ENCODE measurements at regions not wholly inside any gene's neighbourhood (a gene's known extent, or its start where the extent isn't known, plus 50 kb on each side); places are given as distances from the start of the nearest gene placed in this dataset.

GRCh38 chr15:62588938-62589670, 424.0 kb upstream of the C2CD4B start:
- no peak for DNase-seq

- no peak for DNase-seq
Observed at GRCh38 chr15:62591842-62592838, 427.1 kb upstream of the C2CD4B start.

DNA sequence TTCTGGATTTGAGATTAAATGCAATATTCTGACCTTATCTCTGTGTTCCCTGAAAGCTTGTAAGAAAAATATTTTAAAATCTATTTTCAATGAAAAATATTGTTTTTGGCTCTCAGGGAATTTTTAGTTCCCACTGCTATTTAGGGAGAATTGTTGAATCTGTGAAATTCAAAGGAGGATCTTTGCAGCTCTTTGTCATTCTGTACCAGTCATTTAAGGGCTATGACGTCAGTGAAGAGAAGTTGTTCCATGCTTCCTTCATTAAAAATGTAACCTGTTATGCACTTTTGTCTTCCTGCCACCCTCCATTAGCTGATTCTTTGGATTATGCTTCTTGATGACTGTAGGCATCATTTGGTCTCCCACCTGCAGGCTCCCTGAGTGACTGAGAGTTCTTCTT, 427.8 kb upstream of the C2CD4B start:
- DNase-seq, result no peak

DNA sequence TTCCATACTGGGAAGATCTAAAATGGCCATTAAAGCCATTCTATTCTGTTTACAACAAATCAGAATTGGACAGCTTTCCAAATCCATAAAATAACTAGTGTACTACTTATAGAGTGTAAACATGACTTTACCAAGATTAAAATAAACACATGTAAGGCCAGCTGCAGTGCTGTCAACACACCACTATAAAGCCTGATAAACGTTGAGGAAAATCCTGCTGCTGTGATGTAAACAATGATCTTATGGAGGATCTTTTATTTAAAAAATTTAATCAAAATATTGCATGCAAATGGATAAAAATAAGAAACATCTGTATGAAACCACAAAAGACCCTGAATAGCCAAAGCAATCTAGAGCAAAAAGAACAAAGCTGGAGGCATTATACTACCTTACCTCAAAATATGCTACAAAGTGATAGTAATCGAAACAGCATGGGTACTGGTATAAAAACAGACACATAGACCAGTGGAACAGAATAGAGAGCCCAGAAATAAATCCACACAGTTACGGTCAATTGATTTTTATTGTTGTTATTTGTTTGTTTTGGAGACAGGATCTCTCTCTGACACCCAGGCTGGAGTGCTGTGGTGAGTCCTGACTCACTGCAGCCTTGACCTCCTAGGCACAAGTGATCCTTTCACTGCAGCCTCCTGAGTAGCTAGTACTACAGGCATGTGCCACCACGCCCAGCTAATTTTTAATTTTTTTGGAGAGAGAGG, 428.8 kb upstream of the C2CD4B start:
- DNase-seq, result no peak

DNA sequence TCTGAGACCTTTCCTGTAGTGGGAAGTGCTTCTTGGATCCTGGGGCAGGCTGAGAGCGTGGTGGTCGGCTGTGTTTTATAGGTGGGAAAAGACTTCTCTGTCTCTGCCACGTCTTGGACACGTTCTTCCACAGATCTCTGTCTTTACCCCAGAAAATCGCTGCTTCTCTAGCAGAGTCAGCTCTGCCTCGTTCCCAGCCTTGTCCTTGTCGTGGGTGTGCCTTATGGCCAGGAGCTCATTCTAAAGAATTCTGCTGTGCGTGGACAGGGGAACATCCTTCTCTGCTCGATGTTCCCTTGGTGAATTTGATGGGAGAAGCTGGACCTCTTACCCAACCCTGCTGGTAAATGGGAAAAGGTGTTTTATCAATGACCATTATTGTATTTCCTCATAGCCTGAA, 433.1 kb upstream of the C2CD4B start:
- no peak for DNase-seq

DNA sequence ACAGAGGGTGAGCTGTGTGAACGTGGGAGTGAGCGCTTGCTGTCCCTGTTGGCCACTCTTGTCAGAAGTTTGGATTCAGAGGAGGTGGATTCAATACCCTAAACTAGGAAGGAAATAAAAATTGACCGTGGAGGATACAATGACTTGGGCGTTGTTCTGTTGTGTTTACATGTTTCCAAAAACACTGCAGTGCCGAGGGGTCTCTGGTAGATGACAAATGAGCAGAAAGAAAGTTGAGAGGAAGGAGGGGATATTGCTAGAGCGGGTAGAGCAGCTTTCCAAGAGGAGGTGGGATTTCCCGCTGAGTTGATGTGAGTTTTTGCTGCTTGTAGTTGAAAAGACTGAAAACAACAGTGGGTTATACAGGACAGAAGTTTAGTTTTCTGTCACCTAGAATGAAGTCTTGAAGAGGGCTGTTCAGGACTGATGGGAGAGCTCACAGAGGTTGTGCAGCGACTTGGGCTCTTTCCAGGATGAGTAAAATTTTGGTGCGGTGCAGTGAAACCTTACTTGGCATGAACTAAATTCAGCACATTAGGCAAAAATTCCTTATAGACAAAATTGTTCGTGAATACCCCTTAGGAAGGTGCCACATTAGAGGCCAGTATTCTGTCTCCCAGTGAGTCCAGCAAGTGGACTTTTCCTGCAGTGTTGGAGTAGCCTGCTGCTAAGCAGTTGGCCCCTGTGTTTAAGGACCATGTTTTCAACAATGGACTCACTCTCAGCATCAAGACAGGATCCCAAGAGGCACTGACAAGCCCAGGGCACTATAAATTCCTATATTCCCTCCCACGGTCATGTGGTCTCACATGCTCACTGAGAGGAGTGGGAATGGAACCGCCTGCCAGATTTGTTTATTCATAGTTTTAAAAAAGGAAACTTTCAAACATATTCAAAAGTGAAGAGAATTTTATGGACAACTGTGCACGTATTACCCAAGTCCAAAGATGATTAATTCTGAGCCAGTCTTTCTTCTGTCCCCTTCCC, 435.0 kb upstream of the C2CD4B start:
- DNase-seq, result no peak

GRCh38 chr15:62601777-62602545, 436.9 kb upstream of the C2CD4B start:
- DNase-seq, result no peak

DNA sequence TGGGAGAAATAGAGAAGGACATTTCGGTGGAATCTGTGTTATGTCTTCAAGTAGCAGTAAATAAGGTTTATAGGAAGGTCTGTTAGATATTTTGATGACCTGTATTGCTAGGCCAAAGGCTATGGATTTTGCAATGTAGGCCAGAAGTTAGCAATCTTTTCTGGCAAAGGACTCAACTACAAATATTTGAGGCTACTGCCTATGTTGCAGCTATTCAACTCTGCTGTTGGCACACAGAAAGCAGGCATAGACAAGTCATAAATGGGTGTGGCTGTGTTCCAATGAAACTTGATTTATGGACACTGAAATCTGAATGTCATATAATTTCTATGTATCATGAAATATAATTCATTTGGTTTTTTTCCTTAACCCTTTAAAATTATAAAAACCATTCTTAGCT, 438.7 kb upstream of the C2CD4B start:
- DNase-seq, result no peak

DNA sequence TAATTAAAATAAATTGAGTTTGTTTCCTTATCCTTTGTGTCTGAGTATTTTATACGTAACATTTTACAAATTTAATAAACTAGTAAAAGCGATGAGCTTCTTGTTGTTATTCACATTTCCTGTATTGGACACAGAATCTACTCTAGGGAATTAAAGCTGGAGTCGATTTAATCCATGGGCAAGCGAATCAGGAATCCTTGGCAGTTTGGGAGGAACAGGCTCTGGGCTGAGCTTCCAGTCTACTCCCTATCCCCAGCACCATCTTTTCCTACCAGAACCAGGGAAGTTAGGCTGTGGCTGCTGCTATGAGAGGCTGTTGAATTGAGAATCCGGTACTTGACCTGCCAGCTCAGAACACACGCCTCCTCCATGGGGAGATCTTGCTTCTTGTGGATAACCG, 437.3 kb upstream of the TPM1 start:
- DNase-seq, result no peak

DNA sequence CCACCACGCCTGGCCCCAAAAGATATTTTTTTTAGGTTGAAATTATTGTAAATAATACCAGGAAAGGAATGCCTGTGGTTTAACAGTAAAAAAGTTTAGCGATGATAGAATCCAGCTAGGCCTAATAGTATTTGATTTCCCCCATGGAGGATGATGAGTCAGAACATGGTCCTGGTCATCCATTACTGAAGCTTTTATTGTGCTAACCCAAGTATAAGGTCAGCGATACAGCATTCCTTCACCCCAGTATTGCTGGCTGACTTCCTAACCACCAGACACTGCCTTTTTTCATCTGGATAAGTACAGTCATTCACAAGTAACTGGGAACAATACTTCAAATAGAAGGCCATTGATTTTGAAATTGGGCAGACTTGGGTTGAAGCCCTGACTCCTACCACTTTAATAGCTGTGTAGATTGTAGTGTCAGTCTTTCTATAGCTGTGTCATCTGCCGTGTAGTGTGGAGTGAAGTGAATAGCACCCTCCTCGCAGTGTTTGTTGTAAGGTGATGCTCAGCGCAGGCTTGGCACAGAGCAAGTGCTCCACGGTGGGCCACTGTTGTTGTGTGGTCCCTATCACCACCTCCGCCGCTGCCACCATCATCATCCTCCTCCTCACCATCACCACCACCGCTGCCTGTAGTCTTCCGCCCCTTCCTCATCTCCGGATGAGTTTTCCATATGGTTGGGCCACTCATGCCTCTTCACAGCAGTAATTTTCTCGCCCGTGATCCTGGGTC, 436.0 kb upstream of the TPM1 start:
- no peak for DNase-seq

- no peak for DNase-seq
Observed at GRCh38 chr15:62607114-62607462, 435.5 kb upstream of the TPM1 start.

DNA sequence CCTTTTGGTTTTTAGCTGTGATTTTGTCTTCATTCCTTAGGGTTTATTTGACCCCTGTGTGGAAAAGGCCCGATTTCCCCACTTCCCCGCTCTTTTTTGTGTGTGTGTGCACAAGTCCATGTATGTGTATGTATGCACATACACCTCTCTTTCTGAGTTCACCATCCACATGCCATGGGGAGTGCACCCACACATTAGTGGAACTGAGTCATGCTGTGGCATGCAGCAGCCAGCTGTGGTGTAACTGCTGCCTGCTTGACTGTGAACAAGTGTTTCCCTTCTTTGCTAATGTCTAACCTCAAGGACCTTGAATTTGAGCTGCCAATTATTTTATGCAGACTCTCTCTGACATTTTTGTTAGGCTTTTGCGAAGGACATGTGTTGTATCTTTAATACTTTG, 434.9 kb upstream of the TPM1 start:
- DNase-seq, result no peak

DNA sequence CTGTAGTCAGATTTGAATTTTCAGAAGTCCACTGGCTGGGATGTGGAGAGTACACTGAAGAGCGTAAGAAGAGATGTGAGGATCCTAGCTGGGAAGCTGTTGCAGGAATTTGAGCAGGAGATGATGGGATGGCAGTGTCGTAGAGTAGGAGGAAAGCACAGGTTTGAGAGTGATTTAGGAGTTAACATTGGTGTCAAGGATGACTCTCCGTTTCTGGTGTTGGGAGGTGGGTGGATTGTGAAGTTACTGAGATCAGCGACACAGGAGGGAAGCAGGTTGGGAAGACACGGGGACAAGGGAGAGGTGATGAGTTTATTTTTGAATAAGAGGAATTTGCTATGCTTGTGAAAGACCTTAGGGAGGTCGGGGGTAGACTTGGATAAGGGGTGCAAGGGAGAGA, 434.2 kb upstream of the TPM1 start:
- DNase-seq, result no peak

GRCh38 chr15:62610265-62610869, 432.2 kb upstream of the TPM1 start:
- no peak for DNase-seq

- no peak for DNase-seq
Observed at GRCh38 chr15:62611002-62611401, 431.5 kb upstream of the TPM1 start.

- no peak for DNase-seq
Observed at GRCh38 chr15:62612183-62612733, 430.3 kb upstream of the TPM1 start.

DNA sequence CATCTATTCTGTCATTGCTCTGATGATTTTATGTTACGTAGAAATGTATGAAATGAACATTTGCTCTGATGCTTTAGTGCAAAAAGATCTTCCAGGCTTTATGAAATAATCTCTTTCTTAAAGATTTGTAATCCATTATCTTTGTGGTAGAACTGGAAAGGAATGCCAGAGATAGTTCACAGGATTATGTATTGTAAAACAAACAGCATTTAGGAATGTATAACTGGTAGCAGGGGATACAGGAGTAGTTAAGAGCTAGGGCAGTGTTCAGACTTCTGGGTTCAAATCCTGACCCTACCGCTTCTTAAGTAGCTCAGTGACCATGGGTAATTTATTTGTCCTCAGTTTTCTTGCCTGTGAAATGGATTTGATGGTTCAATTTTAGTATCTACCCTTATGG, 429.8 kb upstream of the TPM1 start:
- DNase-seq, result no peak

GRCh38 chr15:62616746-62617145, 425.8 kb upstream of the TPM1 start:
- no peak for DNase-seq

DNA sequence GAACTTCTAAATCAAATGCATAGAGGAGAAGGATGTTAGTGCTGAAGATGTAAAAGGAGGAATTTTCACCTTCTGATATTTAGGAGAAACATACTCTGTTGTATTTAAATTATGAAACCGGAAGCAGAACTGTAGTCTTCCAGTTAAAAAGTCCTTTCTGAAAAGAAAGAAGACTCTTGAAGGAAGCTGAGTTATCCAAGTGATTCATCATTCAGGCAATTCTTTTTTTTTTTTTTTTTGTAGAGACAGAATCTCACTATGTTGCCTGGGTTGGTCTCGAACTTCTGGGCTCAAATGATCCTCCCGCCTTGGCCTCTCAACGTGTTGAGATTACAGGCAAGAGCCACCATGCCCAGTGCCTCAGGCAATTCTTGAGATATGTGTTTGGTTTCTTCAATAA, 424.8 kb upstream of the TPM1 start:
- DNase-seq, result no peak

GRCh38 chr15:62618432-62618831, 424.1 kb upstream of the TPM1 start:
- no peak for DNase-seq

Data from T-helper 1 cell (primary cell).